ENCODE measurements at regions not wholly inside any gene's neighbourhood (a gene's known extent, or its start where the extent isn't known, plus 50 kb on each side); places are given as distances from the start of the nearest gene placed in this dataset.

DNA sequence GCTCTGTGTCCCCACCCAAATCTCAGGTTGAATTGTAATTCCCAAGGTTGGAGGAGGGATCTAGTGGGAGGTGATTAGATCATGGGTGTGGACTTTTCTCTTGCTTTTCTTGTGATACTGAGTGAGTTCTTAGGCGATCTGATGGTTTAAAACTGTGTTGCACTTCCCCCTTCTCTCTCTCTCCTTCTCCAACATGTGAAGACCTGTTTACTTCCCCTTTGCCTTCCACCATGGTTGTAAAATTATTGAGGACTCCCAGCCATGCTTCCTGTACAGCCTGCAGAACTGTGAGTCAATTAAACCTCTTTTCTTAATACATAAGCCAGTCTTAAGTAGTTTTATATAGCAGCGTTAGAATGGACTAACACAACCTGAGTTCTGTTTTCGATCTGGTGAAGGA lies 738.2 kb downstream of the ARAP2 start:
- TF ChIP-seq, protein P1, sequence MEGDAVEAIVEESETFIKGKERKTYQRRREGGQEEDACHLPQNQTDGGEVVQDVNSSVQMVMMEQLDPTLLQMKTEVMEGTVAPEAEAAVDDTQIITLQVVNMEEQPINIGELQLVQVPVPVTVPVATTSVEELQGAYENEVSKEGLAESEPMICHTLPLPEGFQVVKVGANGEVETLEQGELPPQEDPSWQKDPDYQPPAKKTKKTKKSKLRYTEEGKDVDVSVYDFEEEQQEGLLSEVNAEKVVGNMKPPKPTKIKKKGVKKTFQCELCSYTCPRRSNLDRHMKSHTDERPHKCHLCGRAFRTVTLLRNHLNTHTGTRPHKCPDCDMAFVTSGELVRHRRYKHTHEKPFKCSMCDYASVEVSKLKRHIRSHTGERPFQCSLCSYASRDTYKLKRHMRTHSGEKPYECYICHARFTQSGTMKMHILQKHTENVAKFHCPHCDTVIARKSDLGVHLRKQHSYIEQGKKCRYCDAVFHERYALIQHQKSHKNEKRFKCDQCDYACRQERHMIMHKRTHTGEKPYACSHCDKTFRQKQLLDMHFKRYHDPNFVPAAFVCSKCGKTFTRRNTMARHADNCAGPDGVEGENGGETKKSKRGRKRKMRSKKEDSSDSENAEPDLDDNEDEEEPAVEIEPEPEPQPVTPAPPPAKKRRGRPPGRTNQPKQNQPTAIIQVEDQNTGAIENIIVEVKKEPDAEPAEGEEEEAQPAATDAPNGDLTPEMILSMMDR (IDR thresholded peaks at IDR 0.05): no peak
- no peak for TF ChIP-seq EZH2 (IDR thresholded peaks at IDR 0.05)

Measured in neural progenitor cell (in vitro differentiated cells).